B cell (primary cell): ENCODE measurements at regions not wholly inside any gene's neighbourhood (a gene's known extent, or its start where the extent isn't known, plus 50 kb on each side); places are given as distances from the start of the nearest gene placed in this dataset.

Experiments used
- CTCF ChIP-seq: fragments of 200-600 bp; IDR thresholded peaks from one replicate; pipeline ENCODE4 v1.8.0; 2022; ENCODE audit warnings: antibody characterized with exemption, mild to moderate bottlenecking
- EZH2 ChIP-seq: IDR thresholded peaks from 2 replicates; pipeline ENCODE4 v1.6.1; 2012; ENCODE audit warnings: borderline replicate concordance, low read depth, mild to moderate bottlenecking, moderate library complexity, low read length; ENCODE audit not compliant: insufficient read depth, poor library complexity, severe bottlenecking

DNA sequence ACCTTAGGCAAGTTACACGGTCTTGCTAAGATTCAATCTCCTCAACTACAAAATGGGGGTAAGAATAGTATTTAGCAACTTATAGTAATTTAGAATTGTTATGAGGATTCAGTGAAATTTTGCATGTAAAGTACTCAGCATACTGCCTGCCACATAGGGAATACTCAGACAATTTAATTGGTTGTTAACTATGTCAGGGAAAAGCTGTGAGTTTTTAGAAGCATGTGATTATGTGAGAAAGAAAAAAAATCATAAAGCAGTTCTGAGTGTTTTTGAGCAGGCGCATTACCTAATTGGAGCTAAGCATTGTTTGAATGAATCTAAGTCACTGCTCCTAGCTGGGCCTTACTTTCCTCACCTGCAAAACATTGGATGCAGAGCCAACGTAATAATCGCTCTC lies 287.3 kb upstream of the MTNR1B start:
- TF ChIP-seq EZH2 (no peak), CTCF (no peak)
